NCI-H1417 (cell line): ENCODE measurements at regions not wholly inside any gene's neighbourhood (a gene's known extent, or its start where the extent isn't known, plus 50 kb on each side); places are given as distances from the start of the nearest gene placed in this dataset.

Experiments used
- DNase-seq, 3 experiments: peaks; one replicate each; lab custom pipeline; 2025; lab: John Stamatoyannopoulos, UW

GRCh38 chr21:41045534-41046268, 122.3 kb upstream of the BACE2 start:
- DNase-seq: peak; percentile 51 to 95 (median 84)

- DNase-seq: no peak
Measured at GRCh38 chr21:41048145-41048544, 119.8 kb upstream of the BACE2 start.

DNA sequence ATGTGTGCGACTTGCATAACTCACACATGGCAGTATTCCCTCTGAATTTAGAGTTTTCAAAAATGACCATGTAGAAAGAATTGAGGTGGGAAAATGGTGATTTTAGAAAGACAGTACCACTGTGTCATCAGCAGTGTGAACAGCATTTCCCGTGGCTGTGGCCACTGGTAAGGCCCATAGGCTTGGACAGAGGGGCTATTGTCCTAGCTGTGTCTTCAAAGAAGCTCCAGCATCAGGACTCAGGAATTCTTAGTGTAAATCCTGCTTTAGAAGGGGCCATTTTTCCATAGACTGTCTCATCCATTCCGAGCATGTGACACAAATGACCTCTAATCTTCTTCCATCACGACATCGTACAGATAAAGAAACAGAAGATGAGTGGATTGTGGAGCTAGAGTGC, 119.3 kb upstream of the BACE2 start:
- no peak for DNase-seq

GRCh38 chr21:41052820-41053555, 115.0 kb upstream of the BACE2 start:
- DNase-seq: no peak

- no peak for DNase-seq
Measured at GRCh38 chr21:41054018-41054578, 113.9 kb upstream of the BACE2 start.

DNA sequence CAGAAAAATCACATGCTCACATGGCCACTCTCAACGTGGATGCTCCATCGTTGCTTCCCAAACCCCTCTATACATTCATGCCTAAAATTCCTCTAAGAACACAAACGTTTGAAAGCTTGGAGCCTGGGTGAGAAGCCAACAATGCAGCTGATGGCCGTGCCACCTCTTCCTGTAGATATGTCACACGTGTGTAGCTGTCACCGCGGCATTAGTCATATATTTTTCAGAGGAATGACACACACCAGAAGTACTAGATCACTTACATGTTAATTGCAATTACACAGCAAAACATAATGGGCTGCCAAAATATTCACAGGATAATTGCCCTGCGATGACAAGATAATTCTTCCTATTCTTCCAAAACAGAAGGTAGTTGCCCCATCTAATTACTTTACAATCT, 112.7 kb upstream of the BACE2 start:
- peak in 1 of 3 experiments; percentile 40 for DNase-seq

DNA sequence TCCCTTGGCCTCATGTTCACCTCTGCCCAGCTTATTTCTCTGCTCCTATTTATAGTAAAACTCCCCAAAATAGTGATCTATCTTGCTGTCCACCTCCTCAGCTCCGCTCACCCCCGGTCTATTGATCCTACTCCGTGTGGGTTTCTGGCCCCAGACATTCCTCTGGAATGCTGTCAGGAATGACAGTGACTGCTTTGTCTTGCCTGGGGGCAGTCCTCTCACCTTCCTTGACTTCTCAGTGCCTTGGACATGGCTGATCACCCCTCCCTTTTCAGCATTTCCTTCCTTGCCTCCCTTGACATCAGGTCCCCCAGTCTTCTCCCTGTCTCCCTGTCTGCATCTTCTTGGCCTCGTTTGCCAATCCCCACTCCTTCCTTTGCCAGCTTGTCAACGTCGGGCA, 108.1 kb upstream of the BACE2 start:
- DNase-seq: no peak

GRCh38 chr21:41061701-41062100, 106.3 kb upstream of the BACE2 start:
- no peak for DNase-seq

GRCh38 chr21:41064334-41064791, 103.6 kb upstream of the BACE2 start:
- peak in 1 of 3 experiments; percentile 48 for DNase-seq

GRCh38 chr21:41064951-41065350, 103.0 kb upstream of the BACE2 start:
- no peak for DNase-seq

GRCh38 chr21:41065539-41065938, 102.4 kb upstream of the BACE2 start:
- DNase-seq: no peak

DNA sequence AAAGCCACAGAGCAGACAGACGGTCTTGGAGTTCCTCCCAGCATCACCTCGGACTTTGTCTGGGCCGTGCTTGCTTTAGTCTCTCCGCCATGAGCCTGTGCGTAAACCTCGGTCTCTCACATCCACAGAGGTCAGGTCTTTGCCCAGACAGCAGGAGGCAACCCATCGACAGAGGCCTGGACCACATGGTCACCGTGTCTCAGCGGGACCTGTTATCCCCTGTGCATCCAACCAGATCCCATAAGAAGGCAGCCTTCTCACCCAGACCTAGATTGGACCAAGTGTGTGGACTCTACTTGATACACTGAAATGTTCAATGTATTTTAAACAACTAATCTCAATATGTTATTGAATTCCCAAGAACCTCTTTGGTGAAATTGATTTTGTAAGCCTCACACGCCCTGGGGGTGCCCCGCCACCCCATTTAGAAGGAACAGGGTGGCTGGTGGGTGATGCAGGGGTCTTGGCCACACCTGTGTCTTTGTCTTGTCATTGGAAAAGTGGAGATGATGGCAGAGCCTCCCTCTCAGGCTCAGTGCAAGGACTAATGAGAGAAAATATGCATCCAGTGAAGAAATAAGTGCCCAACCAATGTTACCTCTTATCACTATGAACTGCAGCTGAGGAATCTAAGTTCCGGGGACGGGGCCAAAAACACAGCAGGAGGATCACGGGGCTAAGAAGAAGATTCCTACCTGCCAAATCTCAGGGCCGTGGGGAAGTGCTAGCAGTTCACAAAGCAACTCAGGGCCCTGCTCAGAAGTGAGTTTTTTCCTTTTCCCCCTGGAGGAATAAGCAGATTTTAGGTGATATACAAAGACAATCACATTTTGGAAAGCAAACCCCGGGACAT, 101.6 kb upstream of the BACE2 start:
- no peak for DNase-seq

- peak in 2 of 3 experiments; percentile 12 to 58 for DNase-seq
Measured at GRCh38 chr21:41067709-41068108, 100.3 kb upstream of the BACE2 start.

DNA sequence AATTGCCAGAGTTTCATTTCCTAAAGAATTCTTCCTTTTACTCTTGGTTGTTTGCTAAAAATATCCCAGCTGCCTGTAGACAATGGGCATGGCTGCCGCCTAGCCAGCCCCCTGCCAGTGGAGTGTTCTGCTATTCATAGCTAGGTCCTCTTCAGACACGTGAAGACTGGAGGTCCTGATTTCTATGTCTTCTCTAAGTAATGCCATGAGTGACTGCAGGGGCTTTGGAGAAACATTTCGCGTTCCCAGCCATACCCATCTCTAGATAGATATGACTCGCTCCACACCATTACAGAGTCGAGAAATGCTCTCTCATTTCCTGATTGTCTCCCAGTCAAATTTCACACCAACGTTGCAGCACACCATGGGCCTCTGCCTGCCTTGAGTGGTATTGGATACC, 99.5 kb upstream of the BACE2 start:
- peak in 2 of 3 experiments; percentile 14 to 68 for DNase-seq

GRCh38 chr21:41068967-41069642, 98.9 kb upstream of the BACE2 start:
- DNase-seq: peak; percentile 87 to 96 (median 89)

DNA sequence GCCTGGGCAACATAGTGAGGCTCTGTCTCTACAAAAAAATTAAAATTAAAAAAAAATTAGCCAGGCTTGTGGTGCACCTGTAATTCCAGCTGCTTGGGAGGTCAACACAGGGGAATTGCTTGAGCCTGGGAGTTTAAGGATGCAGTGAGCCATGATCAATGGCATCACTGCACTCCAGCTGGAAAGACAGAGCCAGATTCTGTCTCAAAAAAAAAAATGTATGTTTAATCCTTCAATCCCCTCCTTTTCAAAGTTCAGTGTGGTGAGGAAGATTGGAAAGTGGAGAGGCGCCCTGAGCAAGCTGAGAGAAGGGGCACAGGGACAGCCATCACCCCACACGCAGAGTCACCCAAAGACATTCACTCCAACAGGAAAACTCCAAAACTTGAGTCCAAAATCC, 97.7 kb upstream of the BACE2 start:
- no peak for DNase-seq

DNA sequence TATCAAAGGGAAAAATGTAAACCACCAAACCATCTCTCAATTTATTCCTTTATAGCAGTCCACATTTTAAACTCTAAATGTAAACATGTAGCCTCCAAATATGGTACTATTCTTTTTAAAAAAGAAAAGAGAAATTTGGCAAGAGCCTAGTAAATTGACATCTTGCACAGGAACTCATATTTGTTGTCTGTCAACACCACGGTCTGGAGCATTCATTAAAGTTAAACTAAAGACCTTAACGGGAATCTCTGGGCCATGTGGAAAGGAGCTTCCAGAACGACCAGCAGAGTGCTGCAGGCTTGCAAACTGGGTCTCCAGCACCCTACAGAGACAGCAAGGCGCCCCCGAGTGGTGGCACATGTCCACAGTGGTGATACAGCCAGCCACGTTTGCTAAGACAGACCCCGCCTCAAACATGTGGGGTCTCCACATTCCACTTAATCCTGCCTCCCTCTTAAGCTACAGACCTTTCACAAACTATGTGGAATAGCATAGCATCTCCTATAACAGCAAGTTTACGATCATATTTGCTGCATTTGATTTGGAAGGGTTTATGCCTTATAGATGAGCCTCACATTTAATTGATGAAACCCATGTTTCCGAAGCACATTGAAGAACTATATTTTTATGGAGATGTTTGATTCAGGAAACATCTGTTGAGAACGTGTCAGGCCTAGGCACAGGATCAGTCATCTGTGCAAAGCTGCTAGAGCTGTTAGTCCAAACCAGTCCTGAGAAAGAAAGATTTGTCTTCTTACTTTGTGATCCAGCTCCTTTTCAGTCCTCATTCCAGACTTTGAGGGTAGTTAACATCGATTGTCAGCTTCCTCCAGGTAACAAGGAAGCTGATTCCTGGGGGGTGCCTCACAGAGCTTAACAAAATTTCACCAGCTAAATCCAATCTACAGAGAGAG, 96.4 kb upstream of the BACE2 start:
- peak in 1 of 3 experiments; percentile 24 for DNase-seq

DNA sequence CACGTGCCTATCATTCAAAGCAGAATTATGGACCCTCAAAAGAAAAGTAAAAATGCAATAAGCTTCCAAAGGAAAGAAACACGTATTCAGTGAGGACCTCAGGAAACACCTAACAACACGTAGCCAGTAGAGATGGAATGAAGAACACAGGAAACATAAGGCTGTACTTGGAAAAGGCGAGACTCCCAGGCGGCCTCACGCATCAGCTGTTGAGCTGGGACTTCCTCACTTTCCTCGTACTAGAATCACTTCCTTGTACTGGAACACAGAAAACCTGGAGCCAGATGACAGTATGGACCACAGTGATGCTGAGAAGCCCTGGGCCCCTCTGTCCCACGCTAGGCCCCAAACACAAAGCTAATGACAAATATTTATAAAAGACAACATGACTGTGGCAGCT, 94.4 kb upstream of the BACE2 start:
- no peak for DNase-seq

- DNase-seq: no peak
Measured at GRCh38 chr21:41074396-41075184, 93.4 kb upstream of the BACE2 start.

- DNase-seq: no peak
Measured at GRCh38 chr21:41075656-41076055, 92.3 kb upstream of the BACE2 start.
